ENCODE measurements at regions not wholly inside any gene's neighbourhood (a gene's known extent, or its start where the extent isn't known, plus 50 kb on each side); places are given as distances from the start of the nearest gene placed in this dataset.

- no peaks in the 10 kb centered on the region for H3K36me3 ChIP-seq (ENCODE audit: control insufficient read depth, insufficient read depth, low read length)
- ChIA-PET CTCF (no interaction called here), POLR2A (no interaction called here)
- DNase-seq (ENCODE audit: low read depth), result no peak
- TF ChIP-seq, protein P1, sequence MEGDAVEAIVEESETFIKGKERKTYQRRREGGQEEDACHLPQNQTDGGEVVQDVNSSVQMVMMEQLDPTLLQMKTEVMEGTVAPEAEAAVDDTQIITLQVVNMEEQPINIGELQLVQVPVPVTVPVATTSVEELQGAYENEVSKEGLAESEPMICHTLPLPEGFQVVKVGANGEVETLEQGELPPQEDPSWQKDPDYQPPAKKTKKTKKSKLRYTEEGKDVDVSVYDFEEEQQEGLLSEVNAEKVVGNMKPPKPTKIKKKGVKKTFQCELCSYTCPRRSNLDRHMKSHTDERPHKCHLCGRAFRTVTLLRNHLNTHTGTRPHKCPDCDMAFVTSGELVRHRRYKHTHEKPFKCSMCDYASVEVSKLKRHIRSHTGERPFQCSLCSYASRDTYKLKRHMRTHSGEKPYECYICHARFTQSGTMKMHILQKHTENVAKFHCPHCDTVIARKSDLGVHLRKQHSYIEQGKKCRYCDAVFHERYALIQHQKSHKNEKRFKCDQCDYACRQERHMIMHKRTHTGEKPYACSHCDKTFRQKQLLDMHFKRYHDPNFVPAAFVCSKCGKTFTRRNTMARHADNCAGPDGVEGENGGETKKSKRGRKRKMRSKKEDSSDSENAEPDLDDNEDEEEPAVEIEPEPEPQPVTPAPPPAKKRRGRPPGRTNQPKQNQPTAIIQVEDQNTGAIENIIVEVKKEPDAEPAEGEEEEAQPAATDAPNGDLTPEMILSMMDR (IDR thresholded peaks at IDR 0.05; ENCODE audit: insufficient read depth, low read depth, low read length), result no peak
- no peak overlapping the region for H3K4me3 ChIP-seq (ENCODE audit: low read depth, low read length)
- H3K27me3 ChIP-seq (ENCODE audit: control insufficient read depth, insufficient read depth, low read length), result no peaks in the 10 kb centered on the region
These were observed 417.3 kb upstream of the MARCKS start for GRCh38 chr6:113439866-113440265.

DNA sequence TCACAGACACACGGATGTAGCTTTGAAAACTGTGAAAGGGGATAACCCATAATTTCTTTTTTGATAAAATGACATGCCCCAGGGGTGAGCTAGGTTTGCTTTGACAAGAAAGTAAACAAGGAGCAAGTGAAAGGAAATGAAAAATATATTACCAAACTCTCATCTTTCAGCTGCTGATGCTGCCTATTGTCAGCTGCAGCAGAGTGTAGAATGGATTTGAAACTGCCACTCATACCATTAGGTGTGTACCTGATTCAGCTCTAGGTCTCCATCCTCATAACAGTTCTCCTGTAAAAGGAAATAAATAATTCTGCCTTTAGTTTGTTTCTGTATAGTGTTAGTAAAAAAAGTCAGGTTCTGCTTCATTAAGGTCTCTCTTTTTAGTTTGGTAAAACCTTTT, 415.1 kb upstream of the MARCKS start:
- CTCF ChIA-PET, result no interaction called here

DNA sequence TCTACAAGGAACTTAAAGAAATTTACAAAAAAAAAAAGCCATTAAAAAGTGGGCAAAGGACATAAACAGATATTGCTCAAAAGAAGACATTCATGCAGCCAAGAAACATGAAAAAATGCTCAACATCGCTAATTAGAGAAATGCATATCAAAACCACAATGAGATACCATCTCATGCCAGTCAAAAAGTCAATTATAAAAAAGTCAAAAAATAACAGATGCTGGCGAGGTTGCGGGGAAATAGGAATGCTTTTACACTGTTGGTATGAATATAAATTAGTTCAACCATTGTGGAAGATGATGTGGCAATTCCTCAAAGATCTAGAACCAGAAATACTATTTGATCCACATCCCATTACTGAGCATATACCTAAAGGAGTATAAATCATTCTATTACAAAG, 411.9 kb upstream of the MARCKS start:
- TF ChIP-seq, protein P1 (IDR thresholded peaks at IDR 0.05; ENCODE audit: insufficient read depth, low read depth, low read length), result no peak
- DNase-seq (ENCODE audit: low read depth), result no peak
- Histone ChIP-seq H3K36me3 (ENCODE audit: control insufficient read depth, insufficient read depth, low read length) (no peaks in the 10 kb centered on the region), H3K27me3 (ENCODE audit: control insufficient read depth, insufficient read depth, low read length) (no peaks in the 10 kb centered on the region), H3K4me3 (ENCODE audit: low read depth, low read length) (no peak overlapping the region)
- CTCF ChIA-PET, result no interaction called here
- POLR2A ChIA-PET, result no interaction called here

More for the DNA sequence above, 415.1 kb upstream of the MARCKS start:
- Histone ChIP-seq H3K4me3 (ENCODE audit: low read depth, low read length) (no peak overlapping the region), H3K36me3 (ENCODE audit: control insufficient read depth, insufficient read depth, low read length) (no peaks in the 10 kb centered on the region), H3K27me3 (ENCODE audit: control insufficient read depth, insufficient read depth, low read length) (no peaks in the 10 kb centered on the region)
- POLR2A ChIA-PET, result no interaction called here
- DNase-seq (ENCODE audit: low read depth), result no peak
- TF ChIP-seq, protein P1 (IDR thresholded peaks at IDR 0.05; ENCODE audit: insufficient read depth, low read depth, low read length), result no peak

- no peaks in the 10 kb centered on the region for H3K36me3 ChIP-seq (ENCODE audit: control insufficient read depth, insufficient read depth, low read length)
- DNase-seq (ENCODE audit: low read depth), result peak; percentile 90
- no peak overlapping the region for H3K4me3 ChIP-seq (ENCODE audit: low read depth, low read length)
- ChIA-PET CTCF (interaction anchor here (0.9 kb wide), 1 partner anchor 30 kb away, joined by 3 read pairs; no protein-coding TSS in a partner anchor), POLR2A (interaction anchor here (0.7 kb wide), 1 partner anchor 226 kb away, joined by 9 read pairs; no protein-coding TSS in a partner anchor)
- TF ChIP-seq, protein P1 (IDR thresholded peaks at IDR 0.05; ENCODE audit: insufficient read depth, low read depth, low read length), result no peak
- H3K27me3 ChIP-seq (ENCODE audit: control insufficient read depth, insufficient read depth, low read length), result no peaks in the 10 kb centered on the region
These were observed 409.9 kb upstream of the MARCKS start for GRCh38 chr6:113447088-113447831.

DNA sequence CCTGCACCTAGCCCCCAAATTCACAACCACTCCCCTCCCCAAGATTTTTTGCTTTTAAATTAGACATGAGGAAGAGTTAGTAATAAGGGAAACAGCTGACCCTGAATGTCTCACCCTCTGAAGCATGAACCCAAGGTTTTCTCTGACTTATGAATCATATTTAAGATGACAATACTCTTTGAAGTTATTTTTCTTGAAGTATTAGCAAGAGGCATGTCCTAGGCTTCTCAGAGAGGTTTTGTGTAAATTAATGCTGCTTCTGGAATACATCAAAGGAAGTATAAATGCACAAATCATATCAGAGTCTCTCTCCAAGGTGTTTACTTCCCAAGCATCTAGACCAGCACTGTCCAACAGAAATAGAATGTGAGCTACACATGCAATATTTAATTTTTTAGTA, 408.1 kb upstream of the MARCKS start:
- no peaks in the 10 kb centered on the region for H3K27me3 ChIP-seq (ENCODE audit: control insufficient read depth, insufficient read depth, low read length)
- no peak for DNase-seq (ENCODE audit: low read depth)
- no peaks in the 10 kb centered on the region for H3K36me3 ChIP-seq (ENCODE audit: control insufficient read depth, insufficient read depth, low read length)
- ChIA-PET CTCF (interaction anchor here (1.5 kb wide), 1 partner anchor 12 kb away, joined by 3 read pairs; no protein-coding TSS in a partner anchor), POLR2A (no interaction called here)
- H3K4me3 ChIP-seq (ENCODE audit: low read depth, low read length), result no peak overlapping the region
- TF ChIP-seq, protein P1 (IDR thresholded peaks at IDR 0.05; ENCODE audit: insufficient read depth, low read depth, low read length), result no peak

Measured in BJ (cell line).